ENCODE measurements at regions not wholly inside any gene's neighbourhood (a gene's known extent, or its start where the extent isn't known, plus 50 kb on each side); places are given as distances from the start of the nearest gene placed in this dataset.

DNA sequence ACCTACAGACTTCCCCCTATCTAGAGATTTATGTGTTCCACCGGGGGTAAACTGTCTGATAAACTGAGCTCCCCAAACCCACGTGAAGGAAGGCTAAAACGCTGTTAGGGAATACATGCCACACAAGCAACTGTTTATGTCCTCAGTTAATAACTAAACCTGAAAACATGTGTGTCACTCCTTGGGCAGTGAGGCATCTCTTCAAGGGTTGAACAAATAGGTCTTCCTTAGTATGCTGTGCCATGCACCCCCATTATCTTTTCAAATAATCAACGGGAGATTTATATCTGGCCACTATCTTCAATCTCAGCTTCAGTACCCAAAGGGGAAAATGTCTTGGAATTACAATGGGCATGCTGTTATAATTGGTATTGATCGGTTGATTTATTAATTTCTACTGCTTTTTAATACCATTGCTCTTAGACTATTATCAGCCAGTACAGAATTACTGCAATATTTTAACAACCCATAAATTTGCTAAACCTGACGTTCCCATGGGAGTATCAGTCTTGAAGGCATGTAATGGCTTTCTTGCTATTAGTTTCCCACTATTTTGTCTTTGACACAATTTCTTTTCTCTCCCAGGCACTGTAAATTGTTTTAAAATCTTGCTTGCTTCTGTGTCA, 279.2 kb upstream of the P2RY1 start:
- TF ChIP-seq, protein P1, sequence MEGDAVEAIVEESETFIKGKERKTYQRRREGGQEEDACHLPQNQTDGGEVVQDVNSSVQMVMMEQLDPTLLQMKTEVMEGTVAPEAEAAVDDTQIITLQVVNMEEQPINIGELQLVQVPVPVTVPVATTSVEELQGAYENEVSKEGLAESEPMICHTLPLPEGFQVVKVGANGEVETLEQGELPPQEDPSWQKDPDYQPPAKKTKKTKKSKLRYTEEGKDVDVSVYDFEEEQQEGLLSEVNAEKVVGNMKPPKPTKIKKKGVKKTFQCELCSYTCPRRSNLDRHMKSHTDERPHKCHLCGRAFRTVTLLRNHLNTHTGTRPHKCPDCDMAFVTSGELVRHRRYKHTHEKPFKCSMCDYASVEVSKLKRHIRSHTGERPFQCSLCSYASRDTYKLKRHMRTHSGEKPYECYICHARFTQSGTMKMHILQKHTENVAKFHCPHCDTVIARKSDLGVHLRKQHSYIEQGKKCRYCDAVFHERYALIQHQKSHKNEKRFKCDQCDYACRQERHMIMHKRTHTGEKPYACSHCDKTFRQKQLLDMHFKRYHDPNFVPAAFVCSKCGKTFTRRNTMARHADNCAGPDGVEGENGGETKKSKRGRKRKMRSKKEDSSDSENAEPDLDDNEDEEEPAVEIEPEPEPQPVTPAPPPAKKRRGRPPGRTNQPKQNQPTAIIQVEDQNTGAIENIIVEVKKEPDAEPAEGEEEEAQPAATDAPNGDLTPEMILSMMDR (IDR thresholded peaks at IDR 0.05), result no peak
- TF ChIP-seq POLR2A (IDR thresholded peaks at IDR 0.05; ENCODE audit: low read length), result no peak
- no peak for TF ChIP-seq ESRRA (IDR thresholded peaks at IDR 0.05; ENCODE audit: borderline replicate concordance, low read length)
- TF ChIP-seq MYC (IDR thresholded peaks at IDR 0.05; ENCODE audit: borderline replicate concordance, low read length), result no peak
- TF ChIP-seq RFX5 (IDR thresholded peaks at IDR 0.05), result no peak
- no peak for TF ChIP-seq RNF2 (IDR thresholded peaks at IDR 0.05; ENCODE audit: borderline replicate concordance, low read depth)
- TF ChIP-seq EHMT2 (IDR thresholded peaks at IDR 0.05; ENCODE audit: low read depth), result no peak
- no peak for TF ChIP-seq HDAC2 (IDR thresholded peaks at IDR 0.05)
- no peak for TF ChIP-seq NPAS2 (CRISPR knock-in tag; IDR thresholded peaks at IDR 0.05; ENCODE audit: borderline replicate concordance)

All from A549 (cell line).